Neural cell (in vitro differentiated cells): ENCODE measurements at regions not wholly inside any gene's neighbourhood (a gene's known extent, or its start where the extent isn't known, plus 50 kb on each side); places are given as distances from the start of the nearest gene placed in this dataset.

Experiments used
- H2AFZ ChIP-seq: fragments of 200-600, 300-800 bp; sonication (generic), shearing (Covaris generic); 2 replicates; pipeline ENCODE4 v1.6.0; 2014; ENCODE audit warnings: low read depth, mild to moderate bottlenecking, antibody characterized with exemption, low read length, moderate library complexity
- H3F3A ChIP-seq: fragments of 200-600 bp; shearing (Covaris generic); 2 replicates; pipeline ENCODE4 v1.6.1; 2016; ENCODE audit warnings: mild to moderate bottlenecking, moderate library complexity, mixed read lengths, antibody characterized with exemption, low read length; ENCODE audit not compliant: insufficient read depth, poor library complexity, severe bottlenecking
- H3K27ac ChIP-seq: fragments of 200-600, 300-800 bp; sonication (generic), shearing (Covaris generic); 2 replicates; pipeline ENCODE4 v1.5.1; 2014; ENCODE audit warnings: mild to moderate bottlenecking, low read length, moderate library complexity
- H3K27me3 ChIP-seq: fragments of 300-800, 200-600 bp; sonication (generic), shearing (Covaris generic); 2 replicates; pipeline ENCODE4 v1.6.0; 2014; ENCODE audit warnings: mild to moderate bottlenecking, low read depth, low read length, moderate library complexity; ENCODE audit not compliant: insufficient read depth
- H3K36me3 ChIP-seq: fragments of 300-800, 200-600 bp; sonication (generic), shearing (Covaris generic); 2 replicates; pipeline ENCODE4 v1.5.1; 2014; ENCODE audit warnings: mild to moderate bottlenecking, antibody characterized with exemption, low read length, moderate library complexity; ENCODE audit not compliant: insufficient read depth
- H3K4me2 ChIP-seq: fragments of 300-800, 200-600 bp; sonication (generic), shearing (Covaris generic); 2 replicates; pipeline ENCODE4 v1.6.0; 2014; ENCODE audit warnings: mild to moderate bottlenecking, low read length
- H3K4me3 ChIP-seq: fragments of 300-800, 200-600 bp; sonication (generic), shearing (Covaris generic); 2 replicates; pipeline ENCODE4 v1.5.1; 2014; ENCODE audit warnings: mild to moderate bottlenecking, low read length, moderate library complexity
- H3K79me2 ChIP-seq: fragments of 200-600 bp; shearing (Covaris generic); replicated peaks from 2 replicates; pipeline ENCODE4 v1.6.0; 2014; ENCODE audit warnings: mild to moderate bottlenecking, low read length, moderate library complexity; ENCODE audit not compliant: insufficient read depth
- H3K9ac ChIP-seq: fragments of 300-800, 200-600 bp; sonication (generic), shearing (Covaris generic); 2 replicates; pipeline ENCODE4 v1.6.1; 2016; ENCODE audit warnings: mild to moderate bottlenecking, low read length, mixed read lengths
- H3K9me2 ChIP-seq: fragments of 200-600 bp; shearing (Covaris generic); 2 replicates; pipeline ENCODE4 v1.6.1; 2016; ENCODE audit warnings: mild to moderate bottlenecking, low read length, mixed read lengths; ENCODE audit not compliant: insufficient read depth
- H3K9me3 ChIP-seq: fragments of 200-600, 300-800 bp; sonication (generic), shearing (Covaris generic); 2 replicates; pipeline ENCODE4 v1.6.1; 2016; ENCODE audit warnings: mild to moderate bottlenecking, mixed run types, low read length, moderate library complexity, mixed read lengths
- H4K20me1 ChIP-seq: fragments of 200-600 bp; shearing (Covaris generic); 2 replicates; pipeline ENCODE4 v1.6.1; 2016; ENCODE audit warnings: mild to moderate bottlenecking, mixed run types; ENCODE audit not compliant: insufficient read depth
- CTCF ChIP-seq: fragments of 450-650 bp; IDR thresholded peaks from 2 replicates; pipeline ENCODE4 v1.5.1; 2014; ENCODE audit warnings: antibody characterized with exemption, mild to moderate bottlenecking, moderate library complexity; ENCODE audit not compliant: poor library complexity, severe bottlenecking
- EP300 ChIP-seq: fragments of 450-650 bp; conservative IDR thresholded peaks from 2 replicates; pipeline ENCODE4 v1.6.1; 2014; ENCODE audit warnings: antibody characterized with exemption, mild to moderate bottlenecking, moderate library complexity; ENCODE audit not compliant: poor library complexity, severe bottlenecking
- EZH2 ChIP-seq: fragments of 200-600, 300-800 bp; shearing (Covaris generic), sonication (generic); IDR thresholded peaks from 2 replicates; pipeline ENCODE4 v1.6.1; 2014; ENCODE audit warnings: antibody characterized with exemption, low read length, borderline replicate concordance, mild to moderate bottlenecking; ENCODE audit not compliant: insufficient read depth, poor library complexity, severe bottlenecking
- MXI1 ChIP-seq: fragments of 450-650 bp; conservative IDR thresholded peaks from 2 replicates; pipeline ENCODE4 v1.6.1; 2014; ENCODE audit warnings: antibody characterized with exemption, mild to moderate bottlenecking; ENCODE audit not compliant: poor library complexity, severe bottlenecking
- POLR2AphosphoS5 ChIP-seq: IDR thresholded peaks from 2 replicates; pipeline ENCODE4 v1.6.1; 2012
- RAD21 ChIP-seq: fragments of 450-650 bp; conservative IDR thresholded peaks from 2 replicates; pipeline ENCODE4 v1.6.1; 2014; ENCODE audit warnings: antibody characterized with exemption, mild to moderate bottlenecking, moderate library complexity
- REST ChIP-seq: IDR thresholded peaks from 2 replicates; pipeline ENCODE4 v1.6.1; 2012; ENCODE audit warnings: borderline replicate concordance
- SMC3 ChIP-seq: fragments of 450-650 bp; conservative IDR thresholded peaks from 2 replicates; pipeline ENCODE4 v1.6.1; 2014; ENCODE audit warnings: antibody characterized with exemption, mild to moderate bottlenecking, moderate library complexity; ENCODE audit not compliant: poor library complexity
- TAF1 ChIP-seq: IDR thresholded peaks from 2 replicates; pipeline ENCODE4 v1.6.1; 2012; ENCODE audit warnings: low read depth

DNA sequence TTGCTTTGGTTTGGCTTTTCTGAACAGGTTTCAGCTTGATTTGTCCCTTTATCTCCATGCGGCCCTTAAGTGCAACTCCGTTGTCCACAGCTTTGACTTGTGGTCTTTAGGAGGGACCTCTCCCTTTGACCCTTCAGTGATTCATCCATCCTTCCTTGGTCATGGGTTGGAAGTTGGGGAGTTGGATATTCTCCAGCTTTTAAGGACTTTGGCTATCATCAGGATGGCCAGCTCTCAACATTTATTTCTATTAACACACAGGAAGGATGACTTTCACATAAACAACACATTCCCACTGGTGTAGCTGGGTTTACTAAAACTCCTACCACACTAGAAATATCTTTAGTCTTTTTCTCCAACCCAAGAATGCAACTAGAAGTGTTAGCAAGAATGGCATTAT lies 50.9 kb upstream of the E2F7 start:
- no peak overlapping the region for H3K4me3 ChIP-seq
- H3K9me3 ChIP-seq: no peaks in the 10 kb centered on the region
- no peak overlapping the region for H3K4me2 ChIP-seq
- no peak overlapping the region for H3K27ac ChIP-seq
- H3F3A ChIP-seq: no peaks in the 10 kb centered on the region
- H3K27me3 ChIP-seq: no peaks in the 10 kb centered on the region
- H3K36me3 ChIP-seq: no peaks in the 10 kb centered on the region
- no peak for TF ChIP-seq EP300
- no peak for TF ChIP-seq SMC3
- TF ChIP-seq EZH2: no peak
- TF ChIP-seq RAD21: no peak
- no peak for TF ChIP-seq REST
- no peak for TF ChIP-seq CTCF
- TF ChIP-seq POLR2AphosphoS5: no peak
- TF ChIP-seq TAF1: no peak
- no peak overlapping the region for H2AFZ ChIP-seq
- H3K9ac ChIP-seq: no peak overlapping the region
- H3K9me2 ChIP-seq: no peaks in the 10 kb centered on the region
- no peaks in the 10 kb centered on the region for H3K79me2 ChIP-seq
- no peaks in the 10 kb centered on the region for H4K20me1 ChIP-seq

DNA sequence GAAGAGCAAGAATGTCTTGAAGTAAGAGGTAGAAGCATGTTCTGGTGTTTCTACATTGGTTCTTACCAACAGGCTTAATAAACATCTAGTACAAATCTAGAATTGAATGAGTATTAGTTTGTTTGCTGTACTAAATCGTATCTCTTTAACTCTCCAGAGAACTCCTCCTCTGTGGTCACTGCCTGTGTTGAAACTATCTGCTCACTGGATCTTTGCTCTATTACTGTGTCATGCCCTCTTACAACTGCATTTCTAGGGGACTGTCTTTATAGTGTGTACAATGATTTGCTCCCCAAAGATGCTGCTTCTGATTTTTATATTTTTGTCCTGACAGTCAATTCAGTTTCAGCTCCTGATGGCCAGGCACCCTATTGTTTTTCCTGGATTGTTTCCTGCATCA lies 50.1 kb upstream of the E2F7 start:
- H3K9ac ChIP-seq: no peak overlapping the region
- no peak for TF ChIP-seq REST
- TF ChIP-seq MXI1: no peak
- TF ChIP-seq POLR2AphosphoS5: no peak
- TF ChIP-seq TAF1: no peak
- no peak for TF ChIP-seq EP300
- TF ChIP-seq CTCF: no peak
- no peak for TF ChIP-seq EZH2
- TF ChIP-seq SMC3: no peak
- no peak for TF ChIP-seq RAD21
- no peaks in the 10 kb centered on the region for H3K9me2 ChIP-seq
- H3K27me3 ChIP-seq: no peaks in the 10 kb centered on the region
- no peaks in the 10 kb centered on the region for H3K9me3 ChIP-seq
- no peak overlapping the region for H2AFZ ChIP-seq
- no peak overlapping the region for H3K27ac ChIP-seq
- H3F3A ChIP-seq: no peaks in the 10 kb centered on the region
- H3K4me3 ChIP-seq: no peak overlapping the region
- H3K4me2 ChIP-seq: no peak overlapping the region
- H4K20me1 ChIP-seq: no peaks in the 10 kb centered on the region
- no peaks in the 10 kb centered on the region for H3K36me3 ChIP-seq
- H3K79me2 ChIP-seq: no peaks in the 10 kb centered on the region
